ENCODE measurements at regions not wholly inside any gene's neighbourhood (a gene's known extent, or its start where the extent isn't known, plus 50 kb on each side); places are given as distances from the start of the nearest gene placed in this dataset.

DNA sequence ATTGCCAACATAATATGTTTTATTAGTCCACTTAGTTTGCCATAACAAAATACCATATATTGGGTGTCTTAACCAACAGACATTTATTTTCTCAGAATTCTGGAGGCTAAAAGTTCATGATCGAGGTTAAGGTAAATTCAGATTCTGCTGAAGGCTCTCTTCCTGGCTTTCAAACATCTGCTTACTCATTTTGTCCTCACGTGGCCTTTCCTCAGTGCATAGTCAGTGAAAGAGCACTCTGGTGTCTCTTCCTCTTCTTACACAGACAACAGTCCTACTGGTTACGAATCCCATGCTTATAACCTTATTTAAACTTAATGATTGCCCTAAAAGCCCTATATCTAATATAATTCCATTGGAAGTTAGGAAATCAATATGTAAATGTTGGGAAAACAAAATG, 479.7 kb downstream of the FSCB start:
- H3K4me1 ChIP-seq (ENCODE audit: control insufficient read depth in 1 of 2, insufficient read depth in 2 of 2, low read depth in 1 of 2, low read length in 1 of 2), result no peaks in the 10 kb centered on the region
- no peak for DNase-seq
- no peak overlapping the region for H3K27ac ChIP-seq (ENCODE audit: low read depth in 2 of 2, low read length in 1 of 2)
- no peaks in the 10 kb centered on the region for H3K9me2 ChIP-seq
- no peaks in the 10 kb centered on the region for H3F3A ChIP-seq (replicated peaks; ENCODE audit: insufficient read depth)
- H3K27me3 ChIP-seq (ENCODE audit: insufficient read depth), result no peaks in the 10 kb centered on the region
- no peaks in the 10 kb centered on the region for H3K36me3 ChIP-seq (replicated peaks in 1 of 2; ENCODE audit: control insufficient read depth in 1 of 2, insufficient read depth in 2 of 2, low read length in 1 of 2)
- no peak for TF ChIP-seq JUND (IDR thresholded peaks at IDR 0.05)
- no peak for TF ChIP-seq MXI1 (IDR thresholded peaks at IDR 0.05; ENCODE audit: low read depth, low read length)
- no peak for TF ChIP-seq CTCF (IDR thresholded peaks at IDR 0.05)
- no peak for TF ChIP-seq ZBTB33 (IDR thresholded peaks at IDR 0.05; ENCODE audit: borderline replicate concordance, low read depth)
- TF ChIP-seq, protein P1, sequence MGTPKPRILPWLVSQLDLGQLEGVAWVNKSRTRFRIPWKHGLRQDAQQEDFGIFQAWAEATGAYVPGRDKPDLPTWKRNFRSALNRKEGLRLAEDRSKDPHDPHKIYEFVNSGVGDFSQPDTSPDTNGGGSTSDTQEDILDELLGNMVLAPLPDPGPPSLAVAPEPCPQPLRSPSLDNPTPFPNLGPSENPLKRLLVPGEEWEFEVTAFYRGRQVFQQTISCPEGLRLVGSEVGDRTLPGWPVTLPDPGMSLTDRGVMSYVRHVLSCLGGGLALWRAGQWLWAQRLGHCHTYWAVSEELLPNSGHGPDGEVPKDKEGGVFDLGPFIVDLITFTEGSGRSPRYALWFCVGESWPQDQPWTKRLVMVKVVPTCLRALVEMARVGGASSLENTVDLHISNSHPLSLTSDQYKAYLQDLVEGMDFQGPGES (IDR thresholded peaks at IDR 0.05; ENCODE audit: low read depth, low read length), result no peak
- no peak for TF ChIP-seq RFX5 (IDR thresholded peaks at IDR 0.05; ENCODE audit: low read length)
- no peak for TF ChIP-seq MAX (IDR thresholded peaks at IDR 0.05; ENCODE audit: low read depth)
- TF ChIP-seq, protein P2, sequence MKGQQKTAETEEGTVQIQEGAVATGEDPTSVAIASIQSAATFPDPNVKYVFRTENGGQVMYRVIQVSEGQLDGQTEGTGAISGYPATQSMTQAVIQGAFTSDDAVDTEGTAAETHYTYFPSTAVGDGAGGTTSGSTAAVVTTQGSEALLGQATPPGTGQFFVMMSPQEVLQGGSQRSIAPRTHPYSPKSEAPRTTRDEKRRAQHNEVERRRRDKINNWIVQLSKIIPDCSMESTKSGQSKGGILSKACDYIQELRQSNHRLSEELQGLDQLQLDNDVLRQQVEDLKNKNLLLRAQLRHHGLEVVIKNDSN (IDR thresholded peaks at IDR 0.05; ENCODE audit: borderline replicate concordance, low read depth), result no peak
- TF ChIP-seq FOXM1 (IDR thresholded peaks at IDR 0.05; ENCODE audit: low read depth), result no peak
- H3K79me2 ChIP-seq (ENCODE audit: insufficient read depth), result no peaks in the 10 kb centered on the region
- no peak overlapping the region for H3K4me3 ChIP-seq (ENCODE audit: low read depth in 2 of 2, low read length in 1 of 2)
- no peak overlapping the region for H3K4me2 ChIP-seq
- H2AFZ ChIP-seq (ENCODE audit: low read depth), result no peak overlapping the region
- WGBS (ENCODE audit: low lambda C conversion rate), result 2% methylated on average over 3 of the region's 3 CpGs
- no peaks in the 10 kb centered on the region for H4K20me1 ChIP-seq (ENCODE audit: insufficient read depth)
- no peaks in the 10 kb centered on the region for H3K9me3 ChIP-seq
- no peak overlapping the region for H3K9ac ChIP-seq
- CTCF ChIA-PET, result no interaction called here
- POLR2A ChIA-PET, result no interaction called here

DNA sequence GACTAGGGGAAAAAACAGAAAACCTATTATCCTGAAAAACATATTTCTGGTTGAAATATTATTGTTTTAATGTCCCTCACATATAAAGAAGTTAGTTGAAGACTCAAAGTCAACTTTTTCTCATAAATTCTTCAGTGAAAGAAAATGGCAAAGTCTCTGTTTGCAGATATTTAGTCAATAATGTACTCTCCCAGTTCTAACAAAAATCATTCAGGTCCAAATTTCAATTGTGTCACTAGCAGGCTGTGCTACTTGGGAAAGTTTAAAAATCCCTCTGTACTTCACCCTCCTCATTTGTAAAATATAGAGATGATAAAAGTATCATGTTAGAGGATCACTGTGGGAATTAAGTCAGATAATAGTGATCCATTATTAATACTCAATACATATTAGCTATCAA, 496.5 kb downstream of the FSCB start:
- ChIA-PET POLR2A (no interaction called here), CTCF (no interaction called here)
- no peak overlapping the region for H3K27ac ChIP-seq (ENCODE audit: low read depth in 2 of 2, low read length in 1 of 2)
- no peaks in the 10 kb centered on the region for H3K4me1 ChIP-seq (ENCODE audit: control insufficient read depth in 1 of 2, insufficient read depth in 2 of 2, low read depth in 1 of 2, low read length in 1 of 2)
- H4K20me1 ChIP-seq (ENCODE audit: insufficient read depth), result no peaks in the 10 kb centered on the region
- H3K36me3 ChIP-seq (replicated peaks in 1 of 2; ENCODE audit: control insufficient read depth in 1 of 2, insufficient read depth in 2 of 2, low read length in 1 of 2), result no peaks in the 10 kb centered on the region
- H3K79me2 ChIP-seq (ENCODE audit: insufficient read depth), result no peaks in the 10 kb centered on the region
- DNase-seq, result no peak
- no peak overlapping the region for H3K9ac ChIP-seq
- H3K9me2 ChIP-seq, result no peaks in the 10 kb centered on the region
- H3F3A ChIP-seq (replicated peaks; ENCODE audit: insufficient read depth), result no peaks in the 10 kb centered on the region
- H3K4me3 ChIP-seq (ENCODE audit: low read depth in 2 of 2, low read length in 1 of 2), result no peak overlapping the region
- no peak overlapping the region for H2AFZ ChIP-seq (ENCODE audit: low read depth)
- no peaks in the 10 kb centered on the region for H3K9me3 ChIP-seq
- H3K4me2 ChIP-seq, result no peak overlapping the region
- no peaks in the 10 kb centered on the region for H3K27me3 ChIP-seq (ENCODE audit: insufficient read depth)
- TF ChIP-seq REST (IDR thresholded peaks at IDR 0.05; ENCODE audit: low read depth, low read length) (no peak), EZH2phosphoT487 (IDR thresholded peaks at IDR 0.05; ENCODE audit: borderline replicate concordance, low read depth) (no peak), ZBTB33 (IDR thresholded peaks at IDR 0.05; ENCODE audit: borderline replicate concordance, low read depth) (no peak), SMC3 (IDR thresholded peaks at IDR 0.05; ENCODE audit: low read depth, low read length) (no peak), PBX3 (IDR thresholded peaks at IDR 0.05) (no peak)

Measured in SK-N-SH (cell line).